HEK293 (cell line): ENCODE measurements at regions not wholly inside any gene's neighbourhood (a gene's known extent, or its start where the extent isn't known, plus 50 kb on each side); places are given as distances from the start of the nearest gene placed in this dataset.

Source experiments
- CTCF ChIP-seq: fragments of 450-650 bp; formaldehyde crosslinking; IDR thresholded peaks from 2 replicates; pipeline ENCODE4 v1.5.1; 2016; ENCODE audit warnings: missing biosample characterization, missing genetic modification characterization
- GLI4 ChIP-seq: fragments of 450-650 bp; formaldehyde crosslinking; IDR thresholded peaks from 2 replicates; pipeline ENCODE4 v1.5.1; 2016; ENCODE audit warnings: missing biosample characterization, missing genetic modification characterization
- KLF8 ChIP-seq: fragments of 450-650 bp; formaldehyde crosslinking; IDR thresholded peaks from 2 replicates; pipeline ENCODE4 v1.5.1; 2016; ENCODE audit warnings: missing biosample characterization, missing genetic modification characterization
- PRDM1 ChIP-seq: fragments of 450-650 bp; formaldehyde crosslinking; IDR thresholded peaks from 2 replicates; pipeline ENCODE4; 2016; ENCODE audit warnings: missing biosample characterization, missing genetic modification characterization
- ZNF23 ChIP-seq: fragments of 450-650 bp; formaldehyde crosslinking; IDR thresholded peaks from 2 replicates; pipeline ENCODE4 v1.5.1; 2016; ENCODE audit warnings: missing biosample characterization, missing genetic modification characterization, borderline replicate concordance

GRCh38 chr4:32417113-32417704, 1697.0 kb downstream of the PCDH7 start:
- TF ChIP-seq CTCF (tag by site-specific recombination), result no peak
- TF ChIP-seq GLI4 (tag by site-specific recombination), result no peak
- no peak for TF ChIP-seq ZNF23 (tag by site-specific recombination)
- no peak for TF ChIP-seq KLF8 (tag by site-specific recombination)
- TF ChIP-seq PRDM1 (tag by site-specific recombination), result no peak
